Fibroblast of peridontal ligament (primary cell): ENCODE measurements at regions not wholly inside any gene's neighbourhood (a gene's known extent, or its start where the extent isn't known, plus 50 kb on each side); places are given as distances from the start of the nearest gene placed in this dataset.
"Not testable (repeated sequence)": the region's sequence is repeated elsewhere in the genome, so short reads cannot be mapped to it uniquely, and the experiment has no call there.

Experiments used
- DNase-seq: peaks from one replicate; pipeline ENCODE4 v3.0.0-alpha.2; 2010; ENCODE audit errors: extremely low read depth

DNA sequence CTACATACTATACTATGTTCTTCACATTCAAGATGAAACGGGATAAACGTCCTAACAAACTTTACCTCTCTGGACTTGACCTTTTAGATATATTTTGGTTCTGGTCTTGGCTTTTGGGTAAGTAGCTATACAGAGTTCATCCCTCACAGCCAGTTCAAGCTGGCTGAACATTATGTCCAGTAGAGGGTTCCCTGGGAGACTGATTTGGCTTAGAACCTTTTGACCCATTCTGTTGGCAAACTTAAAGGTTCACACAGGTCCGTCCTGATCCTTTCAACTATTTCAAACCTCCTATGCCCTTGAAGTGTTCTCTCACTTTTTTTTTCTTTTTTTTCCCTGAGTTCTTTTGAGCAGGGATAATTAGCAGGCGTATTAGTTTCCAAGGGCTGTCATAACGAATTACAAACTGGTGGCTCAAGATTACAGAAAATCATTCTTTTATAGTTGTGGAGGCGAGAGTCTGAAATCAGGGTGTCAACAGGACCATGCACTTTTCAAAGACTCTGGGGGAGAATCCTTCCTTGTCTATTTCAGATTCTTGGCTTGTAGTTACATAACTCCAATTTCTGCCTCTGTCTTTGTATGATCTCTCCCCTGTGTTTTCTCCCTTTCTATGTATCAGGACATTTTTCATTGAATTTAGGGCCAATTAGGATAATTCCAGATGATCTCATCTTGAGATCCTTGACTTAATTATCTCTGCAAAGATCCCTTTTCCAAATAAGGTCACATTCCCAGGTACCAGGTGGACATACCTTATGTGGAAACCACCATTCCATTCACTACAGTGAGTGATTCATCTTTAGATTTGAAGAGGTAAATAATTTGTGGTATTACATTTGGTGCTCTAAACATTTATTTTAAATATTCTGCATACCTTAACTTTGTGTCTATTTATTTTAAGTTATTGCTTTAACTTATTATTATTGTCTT, 257.4 kb upstream of the USP25 start:
- no peak for DNase-seq

DNA sequence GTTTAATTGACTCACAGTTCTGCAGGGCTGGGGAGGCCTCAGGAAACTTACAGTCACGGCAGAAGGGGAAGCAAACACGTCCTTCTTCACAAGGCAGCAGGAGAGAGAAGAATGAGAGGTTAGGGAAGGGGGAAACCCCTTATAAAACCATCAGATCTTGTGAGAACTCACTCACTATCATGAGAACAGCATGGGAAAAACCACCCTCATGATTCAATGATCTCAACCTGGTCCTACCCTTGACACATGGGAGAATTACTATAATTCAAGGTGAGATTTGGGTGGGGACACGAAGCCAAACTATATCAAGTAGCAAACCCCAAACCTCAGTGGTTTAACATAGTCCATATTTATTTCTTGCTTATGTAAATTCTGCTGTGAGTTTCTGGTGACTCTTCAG, 252.0 kb upstream of the USP25 start:
- not testable (repeated sequence) for DNase-seq

DNA sequence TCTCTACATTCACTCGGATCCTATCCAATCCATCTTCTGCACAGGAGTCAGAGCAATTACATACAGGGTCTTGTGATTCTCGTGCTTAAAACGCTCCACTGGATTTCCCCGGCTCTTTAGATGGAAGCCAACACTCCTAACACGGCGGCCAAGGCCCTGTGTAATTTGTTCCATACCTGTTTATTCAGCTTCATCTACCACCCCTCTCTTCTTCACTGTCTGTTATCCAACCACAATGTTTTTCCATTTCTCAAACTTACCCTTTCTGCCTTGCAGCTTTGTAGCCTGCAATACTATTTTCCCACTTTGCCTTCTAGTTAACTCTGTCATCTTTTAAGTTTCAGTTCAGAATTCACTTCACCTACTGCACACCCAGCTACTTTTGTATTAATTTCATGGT, 249.6 kb upstream of the USP25 start:
- no peak for DNase-seq

DNA sequence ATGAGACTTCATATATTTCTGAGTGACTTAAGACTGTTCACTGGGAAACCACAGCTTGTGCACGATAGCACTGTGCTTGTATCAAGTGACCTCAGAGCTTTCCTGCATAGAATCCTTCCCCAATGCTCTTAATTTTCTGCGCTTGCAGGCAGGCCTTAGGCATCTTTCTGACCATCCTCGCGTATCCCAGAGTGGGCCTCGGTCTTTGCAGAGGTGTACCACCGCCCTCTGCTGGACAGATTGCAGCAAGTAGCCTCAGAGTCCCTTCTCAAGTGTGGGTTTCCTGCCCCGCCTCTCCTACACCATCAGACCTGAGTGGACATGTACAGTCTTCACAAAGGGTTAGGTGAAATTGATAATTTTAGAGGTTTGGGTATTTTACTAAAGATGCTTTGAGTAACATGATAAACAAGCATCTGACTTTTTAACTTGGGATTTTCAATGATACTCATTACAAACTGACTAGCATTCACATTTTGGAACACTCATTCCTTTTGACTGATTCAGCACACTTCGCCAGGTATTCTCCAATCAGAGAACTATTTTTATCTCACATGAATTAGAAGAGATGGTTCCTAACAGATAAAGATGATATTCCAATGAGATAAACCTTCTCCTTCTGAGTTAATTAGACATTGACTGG, 246.5 kb upstream of the USP25 start:
- peak; percentile 93 for DNase-seq

DNA sequence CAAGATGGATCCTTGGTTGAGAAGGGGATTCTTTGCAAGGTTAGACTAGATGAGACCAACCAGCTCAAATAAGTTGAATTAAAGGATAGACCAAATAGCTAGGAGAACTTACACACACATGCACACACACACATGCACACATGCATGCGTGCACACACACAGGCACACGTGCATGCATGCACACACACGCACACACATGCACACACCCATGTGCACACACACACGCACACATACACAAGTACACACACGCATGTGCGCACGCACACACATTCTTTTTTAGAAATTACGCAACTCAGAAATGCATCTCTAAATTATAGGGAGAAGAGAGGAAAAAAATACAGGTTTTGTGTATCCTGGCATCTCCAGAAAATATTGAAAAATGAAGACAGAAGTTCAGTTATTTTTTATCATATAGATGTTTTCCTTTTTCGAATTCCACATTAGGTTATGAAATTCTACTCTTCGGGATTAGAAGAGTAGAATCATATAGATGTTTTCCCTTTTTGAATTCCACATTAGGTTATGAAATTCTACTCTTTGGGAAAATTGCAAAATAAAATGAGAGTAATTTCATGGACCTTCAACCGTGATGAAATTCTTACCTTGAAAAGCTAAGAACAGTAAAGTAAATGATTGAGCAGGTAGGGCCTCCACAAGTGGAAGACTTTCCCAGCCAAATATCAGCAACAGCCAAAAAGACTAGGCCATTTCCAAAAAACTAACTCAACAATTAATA, 243.2 kb upstream of the USP25 start:
- no peak for DNase-seq

DNA sequence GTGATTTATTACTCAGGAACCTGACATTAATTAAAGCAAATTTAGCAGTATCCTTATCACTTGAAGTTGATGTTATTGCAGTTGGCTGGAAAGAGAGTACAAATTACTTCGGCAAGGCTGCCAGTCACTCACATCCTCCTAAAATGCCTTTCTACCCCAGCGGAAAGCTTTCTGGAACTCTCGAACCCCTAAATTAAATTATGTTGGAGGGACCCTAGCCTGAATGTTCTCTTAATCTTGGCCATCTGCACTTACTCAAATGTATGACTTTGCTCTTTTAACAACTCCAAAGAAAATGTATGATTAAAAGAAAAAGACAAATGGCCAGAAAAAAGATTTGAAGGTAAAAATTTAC, 242.6 kb upstream of the USP25 start:
- no peak for DNase-seq

DNA sequence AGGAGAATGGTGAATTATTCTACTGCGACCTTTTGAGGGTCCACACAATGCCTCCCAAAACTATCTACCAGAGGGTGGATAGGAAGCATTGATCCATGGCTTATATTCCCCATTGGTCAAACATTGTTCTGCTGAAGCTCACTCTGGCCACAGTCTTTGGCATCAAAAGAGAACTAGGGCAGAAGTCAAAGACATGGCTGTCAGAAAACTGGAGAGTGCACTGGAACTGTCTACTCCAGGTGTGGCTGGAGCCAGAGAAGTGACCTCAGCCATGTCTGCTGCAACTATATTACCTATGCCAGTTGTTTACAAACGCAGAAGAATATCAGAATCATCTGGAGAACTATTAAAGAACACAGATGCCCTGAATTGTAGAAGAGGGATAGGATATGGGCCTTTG, 238.7 kb upstream of the USP25 start:
- DNase-seq, result no peak

DNA sequence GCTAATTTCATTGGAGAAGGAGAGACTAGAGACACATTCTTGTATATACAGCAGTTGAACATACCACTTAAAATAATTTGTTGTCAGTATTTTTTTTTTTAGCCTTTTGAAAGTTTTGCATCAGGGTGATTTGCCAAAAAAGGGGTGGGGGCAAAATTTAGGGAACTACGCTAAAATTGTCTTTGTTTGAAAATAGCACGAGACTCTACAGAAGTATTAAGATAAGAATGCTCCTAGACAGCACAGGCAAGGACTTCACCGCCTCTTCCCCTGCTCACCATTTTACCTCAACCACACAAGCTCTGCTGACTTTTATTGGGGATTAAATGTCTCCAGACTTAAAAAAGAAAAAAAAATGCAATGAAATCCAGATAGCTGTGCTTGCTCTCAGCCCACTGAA, 236.1 kb upstream of the USP25 start:
- DNase-seq, result no peak

DNA sequence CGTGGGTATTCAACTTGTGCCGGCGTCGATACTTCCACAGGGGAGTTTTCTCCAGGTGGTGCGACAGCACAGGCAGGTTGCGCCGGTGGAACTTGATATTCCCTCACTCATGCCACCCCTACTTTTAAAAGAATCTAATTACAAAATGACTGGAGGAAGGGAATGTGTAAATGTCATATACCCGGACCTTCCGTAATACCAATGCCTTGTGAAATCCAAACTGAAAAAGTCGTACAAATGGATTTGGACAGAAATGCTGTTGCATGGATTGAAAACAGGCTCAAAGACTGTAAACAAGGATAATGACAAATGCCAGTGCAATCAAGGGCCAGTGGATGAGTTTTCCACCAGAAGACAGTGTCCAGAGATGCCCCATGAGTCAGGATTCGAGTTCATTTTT, 235.3 kb upstream of the USP25 start:
- DNase-seq, result no peak

DNA sequence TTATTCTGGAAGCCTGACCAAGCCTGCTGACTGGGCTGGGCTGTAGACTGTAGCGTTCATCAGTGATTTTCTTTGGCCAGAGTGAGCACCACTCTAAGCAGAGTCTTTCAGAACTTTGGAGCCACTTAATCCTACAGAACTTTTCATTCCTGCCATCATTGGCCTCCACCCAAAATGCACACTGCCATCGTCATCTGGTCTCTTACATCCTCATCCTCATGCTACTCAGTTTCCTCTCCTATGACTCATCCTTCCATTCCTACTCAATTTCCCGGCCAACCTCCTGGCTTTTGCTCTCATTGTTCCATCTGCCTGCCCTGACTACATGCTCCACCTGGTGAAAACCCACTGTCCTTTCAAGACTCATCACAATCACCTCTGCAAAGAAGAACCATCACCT, 233.8 kb upstream of the USP25 start:
- peak; percentile 1 for DNase-seq

DNA sequence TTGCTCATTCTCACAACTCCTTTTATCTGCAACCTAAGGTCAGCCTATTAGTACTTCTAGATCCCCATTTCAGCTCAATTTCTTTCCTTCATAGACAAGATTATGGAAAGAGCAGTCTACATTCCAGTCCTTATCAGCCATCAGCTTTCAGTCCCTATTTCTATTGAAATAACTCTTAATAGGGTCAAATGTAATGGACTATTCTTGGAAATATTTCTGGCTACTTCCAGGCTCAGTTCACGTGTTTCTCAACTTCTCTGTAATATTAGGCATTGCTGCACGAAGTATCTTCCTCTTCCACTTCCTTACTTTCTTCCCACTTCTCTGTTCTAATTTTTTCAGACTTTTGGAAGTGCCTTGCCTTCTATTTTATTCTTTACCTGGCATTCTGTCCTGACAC, 232.9 kb upstream of the USP25 start:
- DNase-seq, result no peak

DNA sequence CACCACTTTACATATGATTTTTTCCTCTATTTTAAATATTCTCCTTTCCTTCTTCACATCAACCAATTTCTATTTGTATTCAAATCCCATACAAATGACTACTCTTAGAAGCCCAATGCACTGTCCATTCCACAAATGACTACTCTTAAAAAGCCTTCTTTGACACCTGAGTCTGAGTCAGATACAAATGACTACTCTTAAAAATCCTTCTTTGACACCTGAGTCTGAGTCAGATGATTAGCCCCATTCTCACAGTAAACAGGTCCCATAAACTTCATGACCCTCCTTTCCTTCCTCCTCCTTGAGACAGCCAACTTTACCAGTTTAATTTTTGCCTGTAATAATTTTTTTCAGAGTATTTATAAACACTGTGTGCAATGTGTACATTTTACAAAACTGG, 231.3 kb upstream of the USP25 start:
- DNase-seq, result no peak

DNA sequence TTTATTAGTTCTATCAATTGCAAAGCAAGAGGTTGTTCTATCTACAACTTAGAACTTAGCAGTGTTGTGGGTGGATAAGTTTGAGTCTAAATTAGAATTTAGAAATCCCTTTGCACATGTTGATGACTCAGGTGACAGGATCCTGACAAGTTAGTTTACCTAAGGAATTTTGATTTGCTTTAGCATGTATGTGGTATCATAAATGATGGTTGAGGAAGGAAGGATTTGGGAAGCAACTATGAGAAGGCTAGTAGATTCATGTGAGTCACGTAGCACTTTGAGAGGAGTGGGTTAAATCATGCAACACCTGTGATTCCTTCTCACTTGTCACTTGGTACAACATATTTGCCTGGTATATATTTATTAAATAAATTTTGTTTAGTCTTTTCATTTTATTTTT, 223.7 kb upstream of the USP25 start:
- no peak for DNase-seq

DNA sequence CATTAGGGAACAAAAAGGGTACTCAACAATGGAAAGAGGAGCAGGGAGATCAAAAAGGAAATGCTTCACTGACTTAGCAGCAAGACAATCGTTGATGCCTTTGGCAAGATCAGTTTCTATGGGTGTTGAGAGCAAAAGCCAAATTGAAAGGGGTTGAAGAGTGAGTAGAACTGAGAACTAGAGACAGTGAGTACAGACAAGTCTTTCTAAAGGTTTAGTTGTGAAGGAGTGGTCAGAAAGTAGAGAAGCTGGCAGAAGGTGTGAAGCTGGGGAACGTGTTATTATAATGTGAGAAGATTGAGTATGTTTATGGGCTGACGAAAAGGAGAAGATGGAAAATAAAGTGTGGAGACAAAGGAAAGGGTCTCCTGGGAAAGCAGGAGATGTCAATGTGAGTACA, 221.2 kb upstream of the USP25 start:
- DNase-seq, result no peak

DNA sequence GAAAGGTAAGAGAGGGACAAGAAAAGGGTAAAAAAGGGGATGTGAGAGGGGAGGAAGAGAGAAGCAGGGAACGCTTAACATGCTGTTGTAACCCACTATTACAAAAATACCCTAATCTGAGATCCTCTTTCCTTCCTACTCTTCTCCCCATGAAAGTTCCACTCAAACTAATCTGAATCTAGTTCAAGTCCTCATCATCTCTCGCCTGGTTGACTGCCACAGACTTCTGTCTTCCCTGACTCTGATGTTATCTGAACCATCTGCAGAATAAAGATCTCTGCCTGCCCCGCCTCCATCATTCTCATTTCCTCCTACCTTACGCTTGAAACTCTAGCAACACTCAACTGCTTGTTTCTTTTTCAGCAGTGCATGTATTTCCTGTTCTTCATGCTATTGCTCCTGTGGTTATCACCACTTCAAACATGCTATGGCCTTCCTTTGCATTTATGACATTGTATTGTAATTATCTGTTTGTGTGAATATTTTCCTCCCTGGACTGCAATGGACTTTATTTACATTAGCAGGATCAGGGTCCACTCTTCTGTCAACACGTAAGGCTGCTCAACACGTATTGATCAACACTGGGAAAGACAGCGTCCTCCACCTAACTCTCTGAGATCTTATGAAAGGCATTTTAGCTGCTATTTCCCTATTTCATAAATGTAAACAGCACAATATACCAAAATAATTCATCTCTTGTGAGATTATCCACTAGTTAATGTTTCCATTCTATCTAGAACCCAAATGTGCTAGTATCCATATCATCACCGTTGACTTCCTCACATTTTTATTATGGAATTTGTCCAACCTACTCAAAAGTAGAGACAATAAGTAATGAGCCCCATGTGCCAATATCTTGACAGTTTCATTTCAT, 215.5 kb upstream of the USP25 start:
- DNase-seq, result no peak

DNA sequence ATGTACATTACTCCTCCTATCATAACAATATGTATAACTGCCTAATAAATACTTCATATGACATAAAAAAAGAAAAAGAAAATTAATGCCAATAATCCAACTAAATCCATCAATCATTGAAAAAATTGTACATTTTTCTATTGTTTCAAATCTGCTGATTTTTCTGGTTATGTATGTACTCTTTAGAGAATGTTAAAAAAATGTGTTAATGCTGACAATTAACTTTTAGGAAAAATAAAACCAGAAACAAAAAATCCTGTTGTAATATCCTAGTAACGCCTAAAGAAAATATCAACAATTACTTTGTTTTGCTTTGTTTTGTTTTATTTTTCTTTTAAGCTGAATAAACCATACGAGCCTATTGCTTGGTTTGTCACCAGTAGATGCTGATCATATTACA, 213.9 kb upstream of the USP25 start:
- DNase-seq, result no peak

DNA sequence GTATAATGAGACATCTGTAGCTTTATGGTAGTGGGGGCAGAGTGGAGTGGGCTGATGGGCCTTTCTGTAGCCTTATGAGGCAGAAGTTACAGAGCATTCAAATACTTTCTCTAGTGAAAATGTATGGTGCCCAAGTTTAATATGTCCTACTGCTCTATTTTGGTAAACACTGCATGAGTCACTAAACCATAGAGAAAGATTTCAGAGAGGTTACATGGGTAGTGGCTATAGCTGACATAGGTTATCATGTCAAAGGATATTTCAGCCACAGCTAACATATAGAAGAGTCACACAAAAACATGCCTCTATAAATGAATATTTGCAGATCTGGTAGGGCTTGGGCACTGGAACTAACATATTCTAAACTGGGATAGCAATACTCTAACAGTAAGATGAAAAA, 212.4 kb upstream of the USP25 start:
- DNase-seq, result no peak

DNA sequence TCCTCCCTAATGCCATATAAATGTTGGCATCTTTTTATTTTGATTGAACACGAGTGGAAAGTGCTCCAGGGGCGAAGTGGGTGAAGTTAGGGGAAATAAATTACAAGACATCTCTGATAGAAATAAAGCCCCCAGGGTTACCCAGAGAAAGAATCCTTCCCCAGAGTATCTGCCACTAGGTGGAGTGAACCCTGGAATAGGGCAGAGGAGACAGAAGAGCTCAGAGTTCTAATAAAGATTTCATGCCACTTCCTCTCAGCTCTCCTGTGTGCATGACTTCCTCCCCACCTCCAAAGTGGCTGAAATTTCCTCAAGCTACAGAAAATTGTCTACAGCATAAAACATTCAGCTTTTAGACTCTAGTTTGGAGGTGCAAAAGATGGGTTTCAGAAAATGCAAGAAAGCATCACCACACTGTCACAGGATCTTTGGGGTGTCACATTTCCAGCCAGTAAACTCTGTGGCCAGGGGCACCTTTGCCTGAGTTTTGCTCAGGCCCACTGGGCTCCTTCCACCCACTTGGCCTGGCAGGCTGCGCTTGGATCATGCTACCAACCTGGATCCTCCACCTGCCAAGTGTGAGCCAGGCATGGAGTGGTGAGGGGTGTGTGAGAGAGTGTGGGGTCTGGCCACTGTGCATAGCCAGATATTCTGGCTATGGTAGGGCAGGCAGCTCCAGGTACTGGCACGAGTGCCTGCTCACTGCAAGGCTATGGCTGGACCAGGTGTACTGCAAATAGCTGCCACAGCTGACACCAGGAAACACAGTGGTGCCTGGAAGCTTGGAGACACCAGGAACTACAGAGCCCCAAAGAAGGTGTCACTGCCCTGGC, 208.8 kb upstream of the USP25 start:
- no peak for DNase-seq

DNA sequence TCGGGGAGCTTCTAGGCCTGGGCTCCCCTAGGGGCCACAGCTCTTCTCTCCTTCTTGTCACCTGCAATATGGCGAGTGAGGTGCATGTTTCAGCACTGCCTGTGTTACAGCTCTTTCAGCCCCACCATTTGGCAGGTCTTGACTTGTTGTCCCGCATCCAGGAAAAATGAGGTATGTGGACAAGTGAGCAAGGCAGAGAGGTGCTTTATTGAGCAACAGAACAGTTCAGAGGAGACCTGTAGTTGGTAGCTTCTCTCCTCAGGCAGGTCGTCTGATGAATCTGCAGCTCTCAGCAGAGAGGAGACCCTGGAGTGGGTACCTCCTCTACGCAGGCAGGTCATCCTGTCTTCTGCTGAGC, 208.2 kb upstream of the USP25 start:
- DNase-seq, result no peak

DNA sequence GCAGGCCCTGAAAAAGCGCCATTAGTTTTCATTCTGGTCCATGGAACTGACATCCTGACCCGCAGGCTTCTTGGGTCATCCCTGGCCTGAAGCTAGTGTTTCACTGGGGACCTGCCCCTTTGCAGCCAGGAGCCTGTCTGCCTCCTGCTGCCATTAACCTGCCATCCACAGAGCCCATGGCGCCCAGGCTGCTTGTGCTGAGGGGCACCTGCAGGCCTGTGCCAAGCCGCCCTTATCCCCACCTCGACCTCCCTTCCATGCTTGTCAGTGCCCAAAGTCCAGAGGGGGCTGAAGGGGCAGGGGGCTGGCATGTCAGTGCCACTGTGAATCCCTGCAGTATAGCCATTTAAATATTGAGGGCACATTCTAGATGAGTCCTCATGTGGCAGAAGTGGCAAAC, 207.6 kb upstream of the USP25 start:
- DNase-seq, result no peak

DNA sequence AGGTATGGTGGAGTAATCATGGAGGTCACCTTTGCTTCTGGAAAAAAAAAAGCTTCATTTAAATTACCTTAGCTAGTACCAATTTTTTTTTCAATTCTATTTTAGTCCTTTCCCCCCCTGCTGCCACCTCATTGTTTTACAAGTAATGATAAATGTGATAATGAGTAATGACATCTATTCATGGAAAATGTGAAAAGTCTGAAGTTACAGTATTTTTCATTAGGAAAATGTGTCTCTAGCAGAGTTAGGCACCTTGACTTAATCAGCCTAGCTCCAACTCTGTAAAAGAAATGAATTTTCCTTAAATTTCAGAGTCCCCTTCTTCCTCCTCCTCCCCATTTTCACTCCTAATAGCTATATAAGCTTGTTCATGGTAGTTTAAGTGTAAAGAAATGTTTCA, 204.9 kb upstream of the USP25 start:
- no peak for DNase-seq
